ENCODE measurements at regions not wholly inside any gene's neighbourhood (a gene's known extent, or its start where the extent isn't known, plus 50 kb on each side); places are given as distances from the start of the nearest gene placed in this dataset.
"Not testable (repeated sequence)": the region's sequence is repeated elsewhere in the genome, so short reads cannot be mapped to it uniquely, and the experiment has no call there.

- no peak for DNase-seq
Measured at GRCh38 chr17:77786740-77787505, 171.6 kb upstream of the TNRC6C start.

- DNase-seq, result no peak
Measured at GRCh38 chr17:77790143-77790829, 168.2 kb upstream of the TNRC6C start.

GRCh38 chr17:77792626-77793025, 165.9 kb upstream of the TNRC6C start:
- DNase-seq, result no peak

- no peak for DNase-seq
Measured at GRCh38 chr17:77793146-77793970, 165.1 kb upstream of the TNRC6C start.

- DNase-seq, result no peak
Measured at GRCh38 chr17:77793971-77794235, 164.6 kb upstream of the TNRC6C start.

- DNase-seq, result no peak
Measured at GRCh38 chr17:77794846-77795245, 163.7 kb upstream of the TNRC6C start.

GRCh38 chr17:77795685-77796084, 162.8 kb upstream of the TNRC6C start:
- no peak for DNase-seq

- DNase-seq, result no peak
Measured at GRCh38 chr17:77796176-77796860, 162.2 kb upstream of the TNRC6C start.

GRCh38 chr17:77798031-77798430, 160.5 kb upstream of the TNRC6C start:
- DNase-seq, result no peak

- no peak for DNase-seq
Measured at GRCh38 chr17:77798481-77798880, 160.0 kb upstream of the TNRC6C start.

- DNase-seq, result peak in 1 of 2 experiments; percentile 69
Measured at GRCh38 chr17:77800816-77801215, 157.7 kb upstream of the TNRC6C start.

- DNase-seq, result peak; percentile 91 to 96
Measured at GRCh38 chr17:77801545-77802332, 156.8 kb upstream of the TNRC6C start.

- DNase-seq, result no peak
Measured at GRCh38 chr17:77802333-77802615, 156.2 kb upstream of the TNRC6C start.

- peak; percentile 99 for DNase-seq
Measured at GRCh38 chr17:77802811-77803220, 155.7 kb upstream of the TNRC6C start.

- no peak for DNase-seq
Measured at GRCh38 chr17:77803726-77804125, 154.8 kb upstream of the TNRC6C start.

GRCh38 chr17:77804796-77805426, 153.6 kb upstream of the TNRC6C start:
- no peak for DNase-seq

- not testable (repeated sequence) for DNase-seq
Measured at GRCh38 chr17:77805970-77806369, 152.5 kb upstream of the TNRC6C start.

- no peak for DNase-seq
Measured at GRCh38 chr17:77807051-77807745, 151.3 kb upstream of the TNRC6C start.

- no peak for DNase-seq
Measured at GRCh38 chr17:77807746-77808441, 150.6 kb upstream of the TNRC6C start.

- no peak for DNase-seq
Measured at GRCh38 chr17:77808686-77809425, 149.6 kb upstream of the TNRC6C start.

All from NCI-H524 (cell line).